ENCODE measurements at regions not wholly inside any gene's neighbourhood (a gene's known extent, or its start where the extent isn't known, plus 50 kb on each side); places are given as distances from the start of the nearest gene placed in this dataset.

- no peak for DNase-seq
Measured at GRCh38 chr11:116471608-116472256, 301.1 kb downstream of the BUD13 start.

- DNase-seq: no peak
Measured at GRCh38 chr11:116468699-116469098, 304.1 kb downstream of the BUD13 start.

- DNase-seq: no peak
Measured at GRCh38 chr11:116467823-116468222, 305.0 kb downstream of the BUD13 start.

- no peak for DNase-seq
Measured at GRCh38 chr11:116466801-116467200, 306.0 kb downstream of the BUD13 start.

- no peak for DNase-seq
Measured at GRCh38 chr11:116466191-116466590, 306.6 kb downstream of the BUD13 start.

- no peak for DNase-seq
Measured at GRCh38 chr11:116465056-116465455, 307.7 kb downstream of the BUD13 start.

- no peak for DNase-seq
Measured at GRCh38 chr11:116461789-116462188, 311.0 kb downstream of the BUD13 start.

- no peak for DNase-seq
Measured at GRCh38 chr11:116460156-116460920, 312.4 kb downstream of the BUD13 start.

GRCh38 chr11:116459185-116460045, 313.4 kb downstream of the BUD13 start:
- DNase-seq: peak; percentile 57

GRCh38 chr11:116458546-116458945, 314.2 kb downstream of the BUD13 start:
- no peak for DNase-seq

- no peak for DNase-seq
Measured at GRCh38 chr11:116457336-116458007, 315.3 kb downstream of the BUD13 start.

GRCh38 chr11:116454951-116455350, 317.8 kb downstream of the BUD13 start:
- DNase-seq: no peak

- DNase-seq: peak; percentile 35
Measured at GRCh38 chr11:116454020-116454645, 318.7 kb downstream of the BUD13 start.

GRCh38 chr11:116452461-116452860, 320.3 kb downstream of the BUD13 start:
- no peak for DNase-seq

- DNase-seq: no peak
Measured at GRCh38 chr11:116449522-116449921, 323.3 kb downstream of the BUD13 start.

GRCh38 chr11:116446048-116446941, 326.5 kb downstream of the BUD13 start:
- DNase-seq: no peak

GRCh38 chr11:116445108-116446047, 327.4 kb downstream of the BUD13 start:
- DNase-seq: no peak

GRCh38 chr11:116442238-116442752, 330.5 kb downstream of the BUD13 start:
- DNase-seq: no peak

GRCh38 chr11:116439361-116439677, 333.5 kb downstream of the BUD13 start:
- no peak for DNase-seq
